IMR-90 (cell line): ENCODE measurements at regions not wholly inside any gene's neighbourhood (a gene's known extent, or its start where the extent isn't known, plus 50 kb on each side); places are given as distances from the start of the nearest gene placed in this dataset.

Experiments used
- ATAC-seq: fragments of 200-7000 bp; cut with Tn5 transposase; 2 replicates; pipeline ENCODE4 v1.9.1; 2020; ENCODE audit warnings: low read depth, mild to moderate bottlenecking, moderate library complexity
- BruUV-seq: library from RNA; stranded (reverse); fragments of 400-500 nt; replicated peaks from 2 replicates; lab custom pipeline; 2021; lab: Mats Ljungman, UMichigan
- CTCF ChIA-PET: fragments of 300-600 bp; formaldehyde crosslinking; extraction: SDS; loops from one replicate; lab custom pipeline; 2021; ENCODE audit warnings: antibody characterized with exemption; lab: Yijun Ruan, JAX
- POLR2A ChIA-PET: fragments of 300-600 bp; sonication (Branson Sonifier 250); formaldehyde crosslinking; loops from one replicate; lab custom pipeline; 2022; ENCODE audit warnings: antibody characterized with exemption; ENCODE audit not compliant: unreplicated experiment; lab: Charles Lee
- DNase-seq: peaks from one replicate; pipeline ENCODE4 v3.0.0; 2013
- H2AFZ ChIP-seq: replicated peaks from 2 replicates; pipeline ENCODE3; 2013; ENCODE audit warnings: low read length, mild to moderate bottlenecking; ENCODE audit not compliant: poor library complexity
- H2AK5ac ChIP-seq: 2 replicates; pipeline ENCODE4 v1.6.1; 2013; ENCODE audit warnings: low read depth, low read length, inconsistent platforms
- H2AK9ac ChIP-seq: replicated peaks from 2 replicates; pipeline ENCODE3; 2013; ENCODE audit warnings: mild to moderate bottlenecking, low read depth, low read length, moderate library complexity; ENCODE audit not compliant: poor library complexity
- H2BK120ac ChIP-seq: 2 replicates; pipeline ENCODE4 v1.6.1; 2013; ENCODE audit warnings: low read depth, low read length, inconsistent platforms
- H2BK15ac ChIP-seq: 3 replicates; pipeline ENCODE4 v1.6.1; 2013; ENCODE audit warnings: low read depth, low read length, inconsistent platforms
- H2BK20ac ChIP-seq: 2 replicates; pipeline ENCODE4 v1.6.1; 2013; ENCODE audit warnings: low read depth, mild to moderate bottlenecking, inconsistent platforms, low read length, moderate library complexity
- H2BK5ac ChIP-seq: 2 replicates; pipeline ENCODE4 v1.6.1; 2013; ENCODE audit warnings: mild to moderate bottlenecking, low read depth, low read length, inconsistent platforms; ENCODE audit not compliant: poor library complexity, severe bottlenecking
- H3K14ac ChIP-seq: replicated peaks from 2 replicates; pipeline ENCODE4 v1.6.1; 2013; ENCODE audit warnings: low read depth, low read length, inconsistent platforms
- H3K18ac ChIP-seq: 2 replicates; pipeline ENCODE4 v1.6.1; 2013; ENCODE audit warnings: low read depth, low read length, control low read depth
- H3K23ac ChIP-seq: 2 replicates; pipeline ENCODE4 v1.6.1; 2013; ENCODE audit warnings: low read depth, low read length, inconsistent platforms
- H3K27ac ChIP-seq: 2 replicates; pipeline ENCODE4 v1.5.1; 2013; ENCODE audit warnings: mild to moderate bottlenecking, control low read depth, low read length; ENCODE audit not compliant: insufficient read depth
- H3K27me3 ChIP-seq: 2 replicates; pipeline ENCODE4 v1.6.1; 2013; ENCODE audit warnings: low read length; ENCODE audit not compliant: control insufficient read depth, insufficient read depth
- H3K36me3 ChIP-seq: 2 replicates; pipeline ENCODE4 v1.6.1; 2013; ENCODE audit warnings: low read length, mixed read lengths; ENCODE audit not compliant: control insufficient read depth, insufficient read depth
- H3K4ac ChIP-seq: 2 replicates; pipeline ENCODE4 v1.6.1; 2013; ENCODE audit warnings: low read depth, low read length, inconsistent platforms
- H3K4me1 ChIP-seq: 2 replicates; pipeline ENCODE4 v1.6.1; 2013; ENCODE audit warnings: low read length, mixed read lengths; ENCODE audit not compliant: control insufficient read depth, insufficient read depth
- H3K4me2 ChIP-seq: 2 replicates; pipeline ENCODE4 v1.6.1; 2013; ENCODE audit warnings: low read depth, mild to moderate bottlenecking, control low read depth, low read length, moderate library complexity
- H3K4me3 ChIP-seq: 2 replicates; pipeline ENCODE4 v1.5.1; 2013; ENCODE audit warnings: low read depth, mild to moderate bottlenecking, control low read depth, low read length, moderate library complexity; ENCODE audit not compliant: insufficient read depth
- H3K56ac ChIP-seq: 2 replicates; pipeline ENCODE4 v1.6.1; 2013; ENCODE audit warnings: low read length, inconsistent platforms; ENCODE audit not compliant: insufficient read depth; ENCODE audit errors: extremely low read depth
- H3K79me1 ChIP-seq, 2 experiments: 2 replicates each; pipeline ENCODE4 v1.6.1; 2013; ENCODE audit warnings: low read length in 2 of 2, inconsistent platforms in 1 of 2, low read depth in 1 of 2
- H3K9ac ChIP-seq: 2 replicates; pipeline ENCODE4 v1.6.1; 2013; ENCODE audit warnings: low read depth, low read length, control low read depth
- H3K9me1 ChIP-seq: 2 replicates; pipeline ENCODE4 v1.6.1; 2013; ENCODE audit warnings: low read length, inconsistent platforms; ENCODE audit not compliant: insufficient read depth
- H3K9me3 ChIP-seq: 2 replicates; pipeline ENCODE4 v1.6.1; 2013; ENCODE audit warnings: low read length; ENCODE audit not compliant: control insufficient read depth, insufficient read depth
- H4K20me1 ChIP-seq: 2 replicates; pipeline ENCODE4 v1.6.1; 2013; ENCODE audit warnings: low read length, inconsistent platforms; ENCODE audit not compliant: insufficient read depth
- H4K5ac ChIP-seq: 2 replicates; pipeline ENCODE4 v1.6.1; 2013; ENCODE audit warnings: mild to moderate bottlenecking, low read depth, low read length, control low read depth
- H4K8ac ChIP-seq, 2 experiments: 2 replicates each; pipeline ENCODE4 v1.6.1; 2013; ENCODE audit warnings: low read depth in 2 of 2, low read length in 2 of 2, control low read depth in 1 of 2, inconsistent platforms in 1 of 2
- H4K91ac ChIP-seq: 2 replicates; pipeline ENCODE4 v1.6.1; 2013; ENCODE audit warnings: low read depth, low read length, inconsistent platforms; ENCODE audit not compliant: insufficient read depth
- CHD1 ChIP-seq: IDR thresholded peaks from 2 replicates; pipeline ENCODE4 v1.6.1; 2012; ENCODE audit warnings: low read depth, low read length, improper control_type of control experiment
- FOS ChIP-seq: fragments of 150-350 bp; IDR thresholded peaks from 2 replicates; pipeline ENCODE4 v1.6.1; 2016; ENCODE audit warnings: low read depth, low read length
- RFX5 ChIP-seq: IDR thresholded peaks from 2 replicates; pipeline ENCODE4 v1.8.0; 2012; ENCODE audit warnings: low read depth, mild to moderate bottlenecking, low read length, moderate library complexity
- WGBS, 2 experiments: methylation state at CpG; one replicate each; pipeline versions ENCODE4 v1.1.5 to v1.1.7; 2013; ENCODE audit warnings: missing lambda C conversion rate in 2 of 2; ENCODE audit not compliant: insufficient read length in 1 of 2; ENCODE audit errors: extremely low coverage in 2 of 2; 5-methylcytosine and 5-hydroxymethylcytosine counted together
- dilution Hi-C: fragments of 300-500 bp; cut with HindIII; formaldehyde crosslinking; loops from one replicate; pipeline ENCODE4 v1.14.3; 2018; ENCODE audit warnings: low sequenced_read_pairs; ENCODE audit not compliant: unreplicated experiment
- in situ Hi-C: fragments of 300-500 bp; cut with MboI; formaldehyde crosslinking; loops from 3 replicates; pipeline ENCODE4 v1.14.3; 2019; ENCODE audit warnings: low sequenced_read_pairs, inconsistent platforms, mixed read lengths
- intact Hi-C: fragments of 100-400 bp; cut with micrococcal nuclease; formaldehyde crosslinking; loops from 2 replicates; pipeline ENCODE4 v1.10.0; 2022
- TF ChIP-seq, protein P1 (sequence below): fragments of 150-350 bp; IDR thresholded peaks from 2 replicates; pipeline ENCODE4 v1.6.1; 2016; ENCODE audit warnings: low read depth, mild to moderate bottlenecking, low read length, moderate library complexity, borderline replicate concordance
- TF ChIP-seq, protein P2 (sequence below): conservative IDR thresholded peaks from 2 replicates; pipeline ENCODE4 v1.5.1; 2012; ENCODE audit warnings: mild to moderate bottlenecking, low read depth, low read length, improper control_type of control experiment
- TF ChIP-seq, protein P3 (sequence below): fragments of 150-350 bp; IDR thresholded peaks from 2 replicates; pipeline ENCODE4 v1.6.1; 2017; ENCODE audit warnings: mild to moderate bottlenecking, antibody characterized with exemption, low read length, low read depth

DNA sequence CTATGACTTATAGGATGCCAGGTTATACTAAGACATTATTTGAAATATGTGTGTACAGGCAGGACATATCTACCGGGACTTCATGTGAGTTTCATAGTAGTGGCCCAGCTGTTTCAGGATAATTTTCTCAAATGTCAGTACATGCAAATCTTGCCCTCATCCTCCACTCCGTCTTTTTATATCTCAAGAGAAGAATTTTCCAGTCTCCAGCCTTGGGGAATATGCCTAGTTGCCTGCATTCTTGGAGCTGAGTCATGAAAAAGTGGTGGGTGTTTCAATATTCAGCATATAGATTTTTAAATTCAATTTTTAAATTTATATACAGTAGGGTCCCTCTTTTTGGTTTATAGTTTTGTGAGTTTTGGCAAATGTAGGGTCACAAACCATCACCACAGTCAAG lies 236.7 kb downstream of the OTUD1 start:
- Histone ChIP-seq H3K9ac (no peak overlapping the region), H2AK9ac (no peak overlapping the region), H3K9me3 (0 out of 2 replicates have a peak, but pooled peaks cover 2% of the 10 kb centered on the region), H2BK120ac (no peak overlapping the region), H3K4ac (no peak overlapping the region), H3K4me1 (no peaks in the 10 kb centered on the region), H2BK15ac (no peak overlapping the region), H2BK5ac (no peak overlapping the region), H3K14ac (no peak overlapping the region), H4K5ac (no peak overlapping the region), H3K56ac (no peak overlapping the region), H3K23ac (no peak overlapping the region), H3K4me3 (no peak overlapping the region), H3K79me1 (no peaks in the 10 kb centered on the region), H2AK5ac (no peak overlapping the region), H3K27me3 (no peaks in the 10 kb centered on the region), H3K4me2 (no peak overlapping the region), H4K20me1 (no peaks in the 10 kb centered on the region), H4K91ac (no peak overlapping the region), H3K9me1 (no peaks in the 10 kb centered on the region), H2AFZ (no peak overlapping the region), H2BK20ac (no peak overlapping the region), H3K18ac (no peak overlapping the region), H3K36me3 (no peaks in the 10 kb centered on the region), H3K27ac (no peak overlapping the region), H4K8ac (no peak overlapping the region)
- in situ Hi-C loops: no loop called here
- no TSS peak for BruUV-seq
- intact Hi-C loops: no loop called here
- no peak for TF ChIP-seq RFX5
- TF ChIP-seq FOS: no peak
- TF ChIP-seq CHD1: no peak
- TF ChIP-seq, protein P1, sequence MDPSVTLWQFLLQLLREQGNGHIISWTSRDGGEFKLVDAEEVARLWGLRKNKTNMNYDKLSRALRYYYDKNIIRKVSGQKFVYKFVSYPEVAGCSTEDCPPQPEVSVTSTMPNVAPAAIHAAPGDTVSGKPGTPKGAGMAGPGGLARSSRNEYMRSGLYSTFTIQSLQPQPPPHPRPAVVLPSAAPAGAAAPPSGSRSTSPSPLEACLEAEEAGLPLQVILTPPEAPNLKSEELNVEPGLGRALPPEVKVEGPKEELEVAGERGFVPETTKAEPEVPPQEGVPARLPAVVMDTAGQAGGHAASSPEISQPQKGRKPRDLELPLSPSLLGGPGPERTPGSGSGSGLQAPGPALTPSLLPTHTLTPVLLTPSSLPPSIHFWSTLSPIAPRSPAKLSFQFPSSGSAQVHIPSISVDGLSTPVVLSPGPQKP: no peak
- TF ChIP-seq, protein P2, sequence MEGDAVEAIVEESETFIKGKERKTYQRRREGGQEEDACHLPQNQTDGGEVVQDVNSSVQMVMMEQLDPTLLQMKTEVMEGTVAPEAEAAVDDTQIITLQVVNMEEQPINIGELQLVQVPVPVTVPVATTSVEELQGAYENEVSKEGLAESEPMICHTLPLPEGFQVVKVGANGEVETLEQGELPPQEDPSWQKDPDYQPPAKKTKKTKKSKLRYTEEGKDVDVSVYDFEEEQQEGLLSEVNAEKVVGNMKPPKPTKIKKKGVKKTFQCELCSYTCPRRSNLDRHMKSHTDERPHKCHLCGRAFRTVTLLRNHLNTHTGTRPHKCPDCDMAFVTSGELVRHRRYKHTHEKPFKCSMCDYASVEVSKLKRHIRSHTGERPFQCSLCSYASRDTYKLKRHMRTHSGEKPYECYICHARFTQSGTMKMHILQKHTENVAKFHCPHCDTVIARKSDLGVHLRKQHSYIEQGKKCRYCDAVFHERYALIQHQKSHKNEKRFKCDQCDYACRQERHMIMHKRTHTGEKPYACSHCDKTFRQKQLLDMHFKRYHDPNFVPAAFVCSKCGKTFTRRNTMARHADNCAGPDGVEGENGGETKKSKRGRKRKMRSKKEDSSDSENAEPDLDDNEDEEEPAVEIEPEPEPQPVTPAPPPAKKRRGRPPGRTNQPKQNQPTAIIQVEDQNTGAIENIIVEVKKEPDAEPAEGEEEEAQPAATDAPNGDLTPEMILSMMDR: no peak
- TF ChIP-seq, protein P3, sequence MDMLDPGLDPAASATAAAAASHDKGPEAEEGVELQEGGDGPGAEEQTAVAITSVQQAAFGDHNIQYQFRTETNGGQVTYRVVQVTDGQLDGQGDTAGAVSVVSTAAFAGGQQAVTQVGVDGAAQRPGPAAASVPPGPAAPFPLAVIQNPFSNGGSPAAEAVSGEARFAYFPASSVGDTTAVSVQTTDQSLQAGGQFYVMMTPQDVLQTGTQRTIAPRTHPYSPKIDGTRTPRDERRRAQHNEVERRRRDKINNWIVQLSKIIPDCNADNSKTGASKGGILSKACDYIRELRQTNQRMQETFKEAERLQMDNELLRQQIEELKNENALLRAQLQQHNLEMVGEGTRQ: no peak
- ChIA-PET CTCF (interaction anchor here (0.6 kb wide), 1 partner anchor 43 kb away, joined by 4 read pairs; no protein-coding TSS in a partner anchor), POLR2A (no interaction called here)
- WGBS, 2 experiments: no CpG with 5 or more reads among the region's 2 CpGs
- DNase-seq: no peak
- no peak for ATAC-seq
- dilution Hi-C loops: no loop called here
